Activated CD4-positive, alpha-beta T cell treated with anti-CD3 and anti-CD28 coated beads, Interleukin-2, amount 10 ng/mL, durations not matched to agents 7 days and 5 days (primary cell): ENCODE measurements at regions not wholly inside any gene's neighbourhood (a gene's known extent, or its start where the extent isn't known, plus 50 kb on each side); places are given as distances from the start of the nearest gene placed in this dataset.
A peak's percentile ranks its signal among the peaks of the same experiment; 100 is the strongest.

ENCODE experiments used
- CTCF ChIA-PET: fragments of 350-600 bp; sonication (Branson Sonifier 250); formaldehyde crosslinking; loops from one replicate; lab custom pipeline; 2021; ENCODE audit warnings: antibody characterized with exemption; lab: Charles Lee
- POLR2A ChIA-PET: fragments of 350-600 bp; sonication (Branson Sonifier 250); formaldehyde crosslinking; loops from one replicate; lab custom pipeline; 2021; ENCODE audit warnings: antibody characterized with exemption; lab: Charles Lee
- DNase-seq: peaks from one replicate; pipeline ENCODE4 v3.0.0-alpha.2; 2020
- H3K27ac Mint-ChIP-seq: one replicate; pipeline ENCODE4 v1.8.0; 2021; ENCODE audit warnings: mild to moderate bottlenecking, moderate library complexity, mixed read lengths
- H3K27me3 Mint-ChIP-seq: one replicate; pipeline ENCODE4 v1.8.0; 2021; ENCODE audit warnings: mixed read lengths
- H3K36me3 Mint-ChIP-seq: one replicate; pipeline ENCODE4 v1.8.0; 2021; ENCODE audit warnings: low read depth, mixed read lengths
- H3K4me1 Mint-ChIP-seq: one replicate; pipeline ENCODE4 v1.8.0; 2021; ENCODE audit warnings: mixed read lengths
- H3K4me3 Mint-ChIP-seq: one replicate; pipeline ENCODE4 v1.8.0; 2021; ENCODE audit warnings: mild to moderate bottlenecking, moderate library complexity, mixed read lengths
- H3K9me3 Mint-ChIP-seq: one replicate; pipeline ENCODE4 v1.8.0; 2021; ENCODE audit warnings: mixed read lengths

DNA sequence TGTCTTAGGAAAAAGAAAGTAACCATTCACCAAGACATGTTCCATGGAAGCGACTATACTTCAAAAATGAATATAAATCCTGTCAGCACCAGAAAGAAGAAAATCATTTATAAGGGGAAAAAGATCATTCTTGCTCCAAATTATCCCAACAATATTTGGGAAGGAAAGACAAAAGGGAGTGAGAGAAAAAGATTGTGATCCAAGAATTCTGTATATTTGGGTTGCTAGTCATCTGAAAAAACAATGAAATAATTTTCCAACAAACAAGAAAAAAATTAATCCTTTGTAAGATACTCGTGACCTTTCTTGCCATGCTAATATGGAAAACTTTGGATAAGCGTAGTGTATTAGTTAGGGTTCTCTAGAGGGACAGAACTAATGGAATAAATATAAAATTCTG, 163.2 kb upstream of the ZNF32 start:
- POLR2A ChIA-PET, result no interaction called here
- Mint-ChIP-seq H3K4me3 (no peak overlapping the region), H3K27ac (no peak overlapping the region), H3K4me1 (peaks cover 70% of the 10 kb centered on the region), H3K27me3 (peaks cover 5% of the 10 kb centered on the region), H3K36me3 (no peaks in the 10 kb centered on the region), H3K9me3 (no peaks in the 10 kb centered on the region)
- DNase-seq, result no peak
- CTCF ChIA-PET, result no interaction called here

DNA sequence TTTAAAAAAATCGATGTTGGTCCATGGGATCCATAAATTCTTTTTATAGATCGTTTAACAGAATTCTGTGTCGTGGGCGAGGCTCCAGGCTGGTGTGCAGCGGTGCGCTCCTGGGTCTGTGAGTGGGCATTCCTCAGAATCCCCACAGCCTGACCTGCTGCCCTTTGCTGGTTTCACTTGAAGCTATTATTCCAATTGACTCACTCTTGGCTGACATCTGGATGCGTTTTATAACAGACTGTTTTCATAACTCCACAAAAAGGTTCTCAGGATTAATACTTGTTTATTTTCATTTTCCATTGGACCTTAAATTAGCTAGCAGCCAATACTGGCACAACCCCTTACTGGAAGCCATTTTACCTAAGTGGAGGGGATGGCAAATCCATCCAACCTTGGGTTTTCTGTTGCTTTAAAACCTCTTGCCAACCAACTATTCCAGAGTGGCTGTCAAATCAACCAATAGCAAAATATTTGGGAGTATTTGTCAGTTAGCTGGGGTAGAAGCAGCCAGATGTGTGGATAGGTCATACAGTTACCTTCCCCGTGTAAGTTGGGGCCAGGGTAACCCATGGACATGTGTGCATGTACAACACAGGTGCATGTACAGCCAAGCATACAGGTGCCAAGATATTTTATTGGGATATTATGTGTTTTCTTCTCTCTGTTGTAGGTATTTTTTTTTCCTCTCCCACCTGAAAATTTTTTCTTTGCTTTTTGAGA, 160.7 kb upstream of the ZNF32 start:
- CTCF ChIA-PET, result no interaction called here
- H3K4me1 Mint-ChIP-seq, result peaks cover 60% of the 10 kb centered on the region
- no peak overlapping the region for H3K4me3 Mint-ChIP-seq
- no peak overlapping the region for H3K27ac Mint-ChIP-seq
- H3K27me3 Mint-ChIP-seq, result peaks cover 10% of the 10 kb centered on the region
- DNase-seq, result no peak
- POLR2A ChIA-PET, result no interaction called here
- no peaks in the 10 kb centered on the region for H3K9me3 Mint-ChIP-seq
- no peaks in the 10 kb centered on the region for H3K36me3 Mint-ChIP-seq

DNA sequence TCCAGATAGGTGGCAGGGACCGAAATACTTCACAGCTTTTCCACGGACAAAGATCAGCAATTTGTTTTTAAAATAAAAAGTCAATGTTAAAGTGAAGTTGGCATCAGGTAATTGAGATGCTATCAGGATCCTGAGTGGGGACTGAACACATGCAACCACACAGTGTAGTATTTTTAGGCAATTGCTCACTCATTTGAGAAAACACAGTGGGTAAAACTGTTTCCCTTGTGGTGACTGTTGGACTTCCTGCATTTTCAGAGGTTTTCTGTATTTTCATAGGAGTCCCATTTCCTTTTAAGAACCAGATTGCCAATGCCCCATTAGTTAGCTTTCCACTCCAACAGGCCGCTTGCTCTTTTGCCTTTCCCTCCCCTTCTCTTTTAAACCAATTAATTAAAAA, 159.5 kb upstream of the ZNF32 start:
- DNase-seq, result peak; percentile 16
- H3K4me1 Mint-ChIP-seq, result peaks cover 60% of the 10 kb centered on the region
- H3K27me3 Mint-ChIP-seq, result peaks cover 13% of the 10 kb centered on the region
- H3K36me3 Mint-ChIP-seq, result no peaks in the 10 kb centered on the region
- H3K4me3 Mint-ChIP-seq, result no peak overlapping the region
- peak overlapping the region; percentile 62 for H3K27ac Mint-ChIP-seq
- ChIA-PET POLR2A (no interaction called here), CTCF (no interaction called here)
- no peaks in the 10 kb centered on the region for H3K9me3 Mint-ChIP-seq

DNA sequence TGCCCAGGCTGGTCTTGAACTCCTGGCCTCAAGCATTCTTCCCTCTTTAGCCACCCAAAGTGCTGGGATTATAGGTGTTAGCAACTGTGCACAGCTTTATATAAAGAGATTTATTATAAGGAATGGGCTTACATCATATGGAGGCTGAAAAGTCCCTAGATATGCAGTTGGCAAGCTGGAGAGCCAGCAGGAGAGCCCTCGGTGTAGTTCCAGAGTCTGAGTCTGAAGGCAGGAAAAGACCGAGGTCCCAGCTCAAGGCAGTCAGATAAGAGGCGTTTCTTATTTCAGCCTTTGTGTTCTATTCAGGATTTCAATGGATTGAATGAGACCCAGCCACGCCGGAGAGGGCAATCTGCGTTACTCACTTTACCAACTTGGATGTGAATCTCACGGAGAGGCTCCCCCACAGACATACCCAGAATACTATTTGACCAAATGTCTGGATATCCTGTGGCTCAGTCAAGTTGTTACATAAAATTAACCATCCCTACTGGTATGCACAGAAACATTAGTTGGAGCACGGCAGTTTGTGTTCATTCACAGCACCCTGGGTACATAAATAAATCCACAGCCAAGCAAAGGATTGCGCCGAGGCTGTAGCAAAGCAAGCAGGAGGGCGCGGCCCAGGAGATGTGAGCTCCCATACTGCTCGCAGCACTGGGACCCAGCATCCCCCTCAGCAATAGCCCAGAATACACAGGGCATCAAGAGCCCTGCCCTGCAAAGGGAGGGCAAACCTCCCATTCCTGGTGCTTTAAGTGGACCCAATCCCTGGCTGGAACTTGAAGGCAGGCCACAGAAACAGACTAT, 158.4 kb upstream of the ZNF32 start:
- no peak for DNase-seq
- ChIA-PET POLR2A (no interaction called here), CTCF (interaction anchor here (1.4 kb wide), 1 partner anchor 10 kb away, joined by 4 read pairs; no protein-coding TSS in a partner anchor)
- H3K4me3 Mint-ChIP-seq, result no peak overlapping the region
- H3K27ac Mint-ChIP-seq, result peak overlapping the region; percentile 62
- peaks cover 9% of the 10 kb centered on the region for H3K27me3 Mint-ChIP-seq
- H3K36me3 Mint-ChIP-seq, result no peaks in the 10 kb centered on the region
- H3K9me3 Mint-ChIP-seq, result no peaks in the 10 kb centered on the region
- H3K4me1 Mint-ChIP-seq, result peaks cover 60% of the 10 kb centered on the region

DNA sequence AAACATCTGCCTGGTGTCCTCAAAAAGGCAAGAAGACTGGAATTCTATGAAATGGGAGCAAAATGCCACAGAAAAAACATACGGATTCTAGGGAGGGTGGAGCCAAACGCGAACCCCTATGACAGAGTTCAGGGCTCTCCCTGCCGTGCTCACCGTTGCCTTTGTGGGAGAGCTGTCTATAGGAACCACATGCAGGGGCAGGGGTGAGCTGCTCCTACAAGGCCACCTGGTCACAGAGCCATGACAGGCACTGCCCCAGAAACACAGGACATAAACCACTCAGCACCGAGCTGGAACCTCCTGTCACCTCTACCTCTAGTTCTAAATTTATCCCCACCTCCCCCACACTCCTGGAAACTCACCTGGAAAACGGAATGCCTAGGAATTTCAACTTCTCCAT, 155.1 kb upstream of the ZNF32 start:
- Mint-ChIP-seq H3K27me3 (peaks cover 19% of the 10 kb centered on the region), H3K4me1 (peaks cover 52% of the 10 kb centered on the region), H3K36me3 (no peaks in the 10 kb centered on the region), H3K4me3 (no peak overlapping the region), H3K27ac (no peak overlapping the region), H3K9me3 (no peaks in the 10 kb centered on the region)
- DNase-seq, result no peak
- POLR2A ChIA-PET, result no interaction called here
- CTCF ChIA-PET, result no interaction called here

DNA sequence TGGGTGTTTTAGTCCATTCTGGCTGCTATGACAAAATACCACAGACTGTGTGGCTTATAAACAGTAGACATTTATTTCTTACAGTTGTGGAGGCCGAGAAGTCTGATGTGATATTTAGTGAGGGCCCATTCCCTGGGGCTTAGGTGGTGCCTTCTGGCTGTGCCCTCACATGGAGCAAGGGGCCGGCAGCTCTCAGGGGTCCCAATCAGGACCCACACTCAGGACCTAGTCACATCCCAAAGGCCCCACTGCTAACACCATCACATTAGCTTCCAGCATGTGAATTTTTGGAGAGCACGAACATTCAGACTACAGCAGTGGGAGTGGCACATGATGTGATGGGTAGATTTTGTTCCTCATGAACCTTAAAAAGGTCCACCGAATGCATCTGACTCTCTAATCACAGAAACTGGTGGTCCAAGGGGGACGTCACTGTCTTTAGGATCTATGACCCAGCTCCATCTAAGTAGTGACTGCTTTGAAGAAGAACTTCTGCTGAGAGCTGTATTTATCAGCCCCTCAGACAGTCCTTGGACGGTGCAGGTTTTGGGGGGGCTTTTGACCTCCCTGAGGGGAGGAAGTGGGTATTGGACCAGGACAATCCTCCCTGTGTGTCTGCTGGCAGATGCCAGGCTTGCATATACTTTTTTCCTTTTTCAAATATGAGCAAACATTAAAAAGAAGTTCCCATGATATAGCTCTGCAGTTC, 154.5 kb upstream of the ZNF32 start:
- no peak overlapping the region for H3K27ac Mint-ChIP-seq
- H3K9me3 Mint-ChIP-seq, result no peaks in the 10 kb centered on the region
- peaks cover 21% of the 10 kb centered on the region for H3K27me3 Mint-ChIP-seq
- CTCF ChIA-PET, result no interaction called here
- no peaks in the 10 kb centered on the region for H3K36me3 Mint-ChIP-seq
- POLR2A ChIA-PET, result no interaction called here
- H3K4me3 Mint-ChIP-seq, result no peak overlapping the region
- DNase-seq, result no peak
- peaks cover 47% of the 10 kb centered on the region for H3K4me1 Mint-ChIP-seq

DNA sequence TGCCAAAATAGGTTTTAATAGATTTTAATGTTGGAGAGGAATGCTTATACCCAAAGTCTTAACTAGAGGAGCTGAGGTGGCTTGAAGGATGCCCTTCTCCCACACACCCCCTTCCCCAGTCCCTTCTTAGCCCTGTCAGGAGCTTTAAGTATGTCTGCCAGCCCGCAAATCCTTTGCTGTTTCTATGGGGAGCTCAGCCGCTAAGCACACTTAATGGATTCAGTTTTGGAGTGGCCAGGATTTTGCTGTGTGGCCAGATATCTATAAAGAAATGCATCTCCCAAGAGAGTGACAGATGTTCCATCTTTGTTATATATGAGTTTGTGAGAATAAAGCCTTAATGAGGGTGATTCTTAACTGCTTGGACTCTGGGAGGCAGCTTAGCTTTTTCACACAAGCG, 152.9 kb upstream of the ZNF32 start:
- ChIA-PET CTCF (no interaction called here), POLR2A (no interaction called here)
- Mint-ChIP-seq H3K36me3 (no peaks in the 10 kb centered on the region), H3K4me3 (no peak overlapping the region), H3K9me3 (no peaks in the 10 kb centered on the region), H3K27ac (no peak overlapping the region), H3K4me1 (peaks cover 33% of the 10 kb centered on the region), H3K27me3 (peaks cover 24% of the 10 kb centered on the region)
- DNase-seq, result no peak

DNA sequence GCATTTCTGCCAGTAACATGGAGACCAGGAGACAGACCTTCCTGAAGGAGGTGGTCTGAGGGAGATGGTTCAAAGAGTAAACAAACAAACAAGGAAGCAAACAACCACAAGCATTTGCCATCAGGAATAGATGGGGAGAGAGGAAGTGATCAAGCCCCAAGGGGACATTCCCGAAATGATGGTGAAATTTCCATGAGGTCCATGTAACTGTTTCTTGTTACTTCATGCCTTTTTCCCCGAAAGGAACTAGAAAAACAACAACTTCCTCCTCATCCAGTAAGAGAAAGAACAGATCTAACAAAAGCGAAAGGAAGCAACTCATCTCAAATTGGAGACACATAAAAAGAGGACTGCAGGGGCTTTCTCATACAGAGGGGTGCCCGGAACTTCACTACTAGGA, 152.5 kb upstream of the ZNF32 start:
- Mint-ChIP-seq H3K4me1 (peaks cover 28% of the 10 kb centered on the region), H3K27ac (no peak overlapping the region), H3K4me3 (no peak overlapping the region), H3K27me3 (peaks cover 25% of the 10 kb centered on the region), H3K36me3 (no peaks in the 10 kb centered on the region), H3K9me3 (no peaks in the 10 kb centered on the region)
- no peak for DNase-seq
- ChIA-PET CTCF (no interaction called here), POLR2A (no interaction called here)

DNA sequence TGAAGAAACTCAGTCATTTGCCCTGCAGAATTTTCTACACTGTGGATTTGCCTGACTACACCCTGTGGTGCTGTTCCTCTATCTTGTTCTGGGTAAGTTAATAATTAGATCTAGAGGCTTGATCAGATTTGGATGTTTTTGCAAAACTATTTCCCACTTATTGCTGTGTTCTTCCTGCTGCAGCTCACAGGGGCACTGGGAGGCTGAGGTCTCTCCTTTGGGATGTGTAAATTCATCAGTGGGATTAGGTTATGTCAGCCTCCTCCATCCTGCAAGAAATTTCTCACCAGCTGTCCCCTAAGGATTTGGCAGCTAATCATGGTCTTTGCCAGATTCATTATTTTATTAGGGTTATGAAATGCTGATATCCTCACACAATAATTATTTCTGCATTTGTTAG, 148.1 kb upstream of the ZNF32 start:
- Mint-ChIP-seq H3K27me3 (peaks cover 18% of the 10 kb centered on the region), H3K36me3 (no peaks in the 10 kb centered on the region)
- CTCF ChIA-PET, result interaction anchor here (0.9 kb wide), 1 partner anchor 9 kb away, joined by 4 read pairs; no protein-coding TSS in a partner anchor

DNA sequence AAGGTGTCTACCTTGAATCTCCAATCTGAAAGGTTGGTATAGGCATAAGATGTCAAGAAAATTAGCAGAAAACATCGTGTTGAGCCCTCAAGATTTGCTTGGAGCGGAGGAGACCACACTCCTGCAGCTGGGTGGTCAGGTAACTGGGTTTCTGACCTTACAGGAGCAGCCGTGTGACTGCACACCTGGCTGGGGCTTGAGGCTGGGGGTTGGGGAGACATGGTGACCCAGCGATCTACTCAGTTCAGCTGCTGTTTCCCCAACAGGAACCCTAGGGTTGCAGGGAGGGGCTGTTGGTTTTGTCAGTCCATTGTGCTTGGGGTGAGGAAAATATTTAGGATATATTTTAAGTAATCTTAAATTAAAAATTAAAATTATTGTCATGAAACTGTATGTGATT, 147.0 kb upstream of the ZNF32 start:
- no peak overlapping the region for H3K27ac Mint-ChIP-seq
- H3K4me3 Mint-ChIP-seq, result no peak overlapping the region
- peaks cover 7% of the 10 kb centered on the region for H3K4me1 Mint-ChIP-seq
- H3K9me3 Mint-ChIP-seq, result no peaks in the 10 kb centered on the region
- H3K36me3 Mint-ChIP-seq, result no peaks in the 10 kb centered on the region
- peaks cover 15% of the 10 kb centered on the region for H3K27me3 Mint-ChIP-seq
- ChIA-PET CTCF (interaction anchor here (0.7 kb wide), 1 partner anchor 1400 kb away, joined by 5 read pairs; no protein-coding TSS in a partner anchor), POLR2A (no interaction called here)
- no peak for DNase-seq

More for the DNA sequence above, 148.1 kb upstream of the ZNF32 start:
- H3K4me1 Mint-ChIP-seq, result peaks cover 17% of the 10 kb centered on the region
- POLR2A ChIA-PET, result no interaction called here
- DNase-seq, result no peak
- no peak overlapping the region for H3K4me3 Mint-ChIP-seq
- H3K9me3 Mint-ChIP-seq, result no peaks in the 10 kb centered on the region
- H3K27ac Mint-ChIP-seq, result no peak overlapping the region

DNA sequence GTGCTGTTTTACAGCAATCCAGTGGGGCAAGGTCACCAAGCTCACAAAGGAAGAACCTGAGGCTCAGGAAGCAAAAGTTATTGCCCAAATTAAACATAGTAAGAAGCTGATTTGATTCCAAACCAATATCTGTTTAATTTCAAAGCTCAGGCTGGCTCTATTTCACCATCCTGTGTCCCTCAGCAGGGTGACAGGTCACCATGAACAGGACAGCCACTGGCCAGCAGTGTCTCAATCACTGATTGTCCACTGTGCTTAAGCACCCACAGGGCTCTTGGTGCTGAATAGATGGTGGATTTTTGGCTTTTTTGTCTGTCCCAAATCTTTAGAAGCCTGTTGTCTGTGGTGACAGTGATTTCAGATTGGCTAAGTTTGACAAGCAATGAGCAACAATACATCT, 146.4 kb upstream of the ZNF32 start:
- DNase-seq, result no peak
- POLR2A ChIA-PET, result no interaction called here
- peaks cover 4% of the 10 kb centered on the region for H3K4me1 Mint-ChIP-seq

DNA sequence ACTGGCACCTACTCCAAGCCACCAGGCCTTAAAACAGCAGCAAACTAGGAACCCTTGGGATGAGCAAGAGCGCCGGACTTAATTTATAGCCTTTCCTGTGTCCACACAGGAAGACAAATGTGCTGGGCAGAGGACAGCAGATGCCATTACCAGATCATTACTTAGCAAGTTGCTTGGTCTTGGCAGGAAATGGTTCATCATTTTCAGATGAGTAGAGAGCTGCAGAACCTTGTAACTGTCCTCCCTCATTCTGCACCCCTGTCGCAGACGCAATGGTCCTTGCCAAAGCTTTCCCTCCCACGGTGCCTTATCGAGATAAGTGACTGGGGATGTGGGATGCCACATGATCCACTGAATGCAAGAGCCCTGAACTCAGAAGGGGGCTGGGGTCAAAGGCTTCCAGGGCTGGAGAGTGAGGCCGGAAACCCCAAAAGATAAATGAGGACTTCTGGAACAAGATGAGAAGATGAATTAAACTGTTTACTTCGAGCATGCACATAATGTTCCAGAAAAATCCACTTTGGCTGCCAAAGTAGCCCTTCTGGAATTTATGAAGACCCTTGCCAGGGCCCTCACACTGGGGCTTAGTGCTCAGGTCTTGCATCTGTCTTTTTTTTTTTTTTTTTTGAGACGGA, 145.6 kb upstream of the ZNF32 start:
- Mint-ChIP-seq H3K27me3 (peaks cover 15% of the 10 kb centered on the region), H3K9me3 (no peaks in the 10 kb centered on the region), H3K36me3 (no peaks in the 10 kb centered on the region), H3K4me1 (no peaks in the 10 kb centered on the region), H3K4me3 (no peak overlapping the region), H3K27ac (no peak overlapping the region)
- POLR2A ChIA-PET, result no interaction called here
- no peak for DNase-seq
- CTCF ChIA-PET, result interaction anchor here (0.5 to 0.6 kb wide), 2 partner anchors 1055 to 1478 kb away, joined by 3 read pairs; no protein-coding TSS in a partner anchor

More for the DNA sequence above, 146.4 kb upstream of the ZNF32 start:
- Mint-ChIP-seq H3K9me3 (no peaks in the 10 kb centered on the region), H3K27me3 (peaks cover 15% of the 10 kb centered on the region), H3K4me3 (no peak overlapping the region), H3K36me3 (no peaks in the 10 kb centered on the region), H3K27ac (no peak overlapping the region)
- CTCF ChIA-PET, result interaction anchor here (0.6 kb wide), 1 partner anchor 1054 kb away, joined by 3 read pairs; no protein-coding TSS in a partner anchor
